ENCODE measurements at regions not wholly inside any gene's neighbourhood (a gene's known extent, or its start where the extent isn't known, plus 50 kb on each side); places are given as distances from the start of the nearest gene placed in this dataset.

DNA sequence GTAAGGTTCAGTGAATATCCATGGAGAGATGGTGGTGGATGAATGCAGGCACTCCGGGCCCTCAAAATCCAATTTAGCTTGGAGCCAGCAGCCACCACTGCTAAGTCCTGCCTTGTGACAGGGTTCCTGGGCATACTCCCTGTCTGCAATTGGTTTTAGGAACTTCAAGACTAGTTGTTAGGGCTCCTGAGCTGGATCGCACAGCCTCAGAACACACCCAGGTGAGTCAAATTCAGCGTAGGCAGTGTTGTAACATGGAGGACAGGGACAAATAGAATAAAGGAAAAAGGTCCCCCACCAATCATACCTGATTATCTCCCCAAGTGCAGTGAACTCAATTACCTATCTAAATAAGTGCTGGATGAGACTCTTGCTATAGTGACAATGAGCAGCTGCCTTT is 74.6 kb downstream of the PERP start:
- H3K27me3 ChIP-seq (ENCODE audit: insufficient read depth, poor library complexity, severe bottlenecking): no peaks in the 10 kb centered on the region
- H3K27ac ChIP-seq (replicated peaks): no peak overlapping the region
- no peak overlapping the region for H3K4me3 ChIP-seq (replicated peaks; ENCODE audit: insufficient read depth, low read length)
- TF ChIP-seq, protein P1, sequence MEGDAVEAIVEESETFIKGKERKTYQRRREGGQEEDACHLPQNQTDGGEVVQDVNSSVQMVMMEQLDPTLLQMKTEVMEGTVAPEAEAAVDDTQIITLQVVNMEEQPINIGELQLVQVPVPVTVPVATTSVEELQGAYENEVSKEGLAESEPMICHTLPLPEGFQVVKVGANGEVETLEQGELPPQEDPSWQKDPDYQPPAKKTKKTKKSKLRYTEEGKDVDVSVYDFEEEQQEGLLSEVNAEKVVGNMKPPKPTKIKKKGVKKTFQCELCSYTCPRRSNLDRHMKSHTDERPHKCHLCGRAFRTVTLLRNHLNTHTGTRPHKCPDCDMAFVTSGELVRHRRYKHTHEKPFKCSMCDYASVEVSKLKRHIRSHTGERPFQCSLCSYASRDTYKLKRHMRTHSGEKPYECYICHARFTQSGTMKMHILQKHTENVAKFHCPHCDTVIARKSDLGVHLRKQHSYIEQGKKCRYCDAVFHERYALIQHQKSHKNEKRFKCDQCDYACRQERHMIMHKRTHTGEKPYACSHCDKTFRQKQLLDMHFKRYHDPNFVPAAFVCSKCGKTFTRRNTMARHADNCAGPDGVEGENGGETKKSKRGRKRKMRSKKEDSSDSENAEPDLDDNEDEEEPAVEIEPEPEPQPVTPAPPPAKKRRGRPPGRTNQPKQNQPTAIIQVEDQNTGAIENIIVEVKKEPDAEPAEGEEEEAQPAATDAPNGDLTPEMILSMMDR (IDR thresholded peaks at IDR 0.05; ENCODE audit: insufficient read depth, low read length): no peak
- TF ChIP-seq GABPA (IDR thresholded peaks at IDR 0.05; ENCODE audit: low read depth) (no peak), SPI1 (IDR thresholded peaks at IDR 0.05; ENCODE audit: borderline replicate concordance, low read depth) (no peak), POLR2AphosphoS5 (IDR thresholded peaks at IDR 0.05; ENCODE audit: low read depth) (no peak), REST (IDR thresholded peaks at IDR 0.05; ENCODE audit: insufficient replicate concordance, low read depth) (no peak)
- no peak for DNase-seq (ENCODE audit: low read depth in 1 of 2, low spot score in 1 of 2)

DNA sequence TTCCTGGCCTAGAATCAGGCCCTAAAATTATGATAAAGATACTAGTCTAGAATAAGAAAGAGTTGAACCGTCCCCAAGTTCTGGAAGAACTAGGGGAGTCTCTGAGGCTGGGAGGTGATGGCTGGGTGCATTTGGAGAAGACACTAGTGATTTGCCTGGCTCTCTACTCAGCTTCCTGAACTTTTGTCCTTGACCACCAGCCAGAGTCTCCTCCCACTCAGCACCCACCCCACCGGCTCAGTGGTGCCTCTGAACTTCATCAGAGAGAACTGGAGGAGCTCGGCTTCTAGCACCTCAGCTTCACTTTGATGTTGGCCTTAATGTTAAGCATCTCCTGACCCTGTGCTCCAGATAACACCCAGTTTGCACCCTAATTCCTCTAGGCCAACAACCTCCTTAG is 73.0 kb downstream of the PERP start:
- no peak for DNase-seq (ENCODE audit: low read depth in 1 of 2, low spot score in 1 of 2)

DNA sequence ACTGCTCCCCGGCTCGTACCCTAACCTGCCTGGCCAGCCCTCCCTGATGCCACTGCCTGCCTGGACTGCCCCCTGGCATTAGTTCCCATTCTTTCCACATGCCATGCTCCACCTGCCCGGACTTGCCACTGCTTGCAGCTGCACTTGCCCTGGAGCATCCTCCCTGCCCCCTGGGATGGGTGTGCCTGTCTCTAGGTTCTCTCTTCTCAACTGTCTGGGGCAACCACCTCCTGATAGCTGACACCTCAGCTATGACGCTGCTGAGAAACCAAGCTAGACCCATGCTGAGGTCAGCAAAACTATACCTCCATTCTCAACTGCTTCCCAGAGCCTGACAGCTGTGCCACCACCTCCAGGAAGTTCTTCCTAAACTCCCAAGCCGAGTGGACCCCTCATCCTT is 72.1 kb downstream of the PERP start:
- TF ChIP-seq GABPA (IDR thresholded peaks at IDR 0.05; ENCODE audit: low read depth) (no peak), SPI1 (IDR thresholded peaks at IDR 0.05; ENCODE audit: borderline replicate concordance, low read depth) (no peak), POLR2AphosphoS5 (IDR thresholded peaks at IDR 0.05; ENCODE audit: low read depth) (no peak), REST (IDR thresholded peaks at IDR 0.05; ENCODE audit: insufficient replicate concordance, low read depth) (no peak)
- TF ChIP-seq, protein P1 (IDR thresholded peaks at IDR 0.05; ENCODE audit: insufficient read depth, low read length): no peak
- H3K27me3 ChIP-seq (ENCODE audit: insufficient read depth, poor library complexity, severe bottlenecking): no peaks in the 10 kb centered on the region
- DNase-seq (ENCODE audit: low read depth in 1 of 2, low spot score in 1 of 2): no peak
- H3K4me3 ChIP-seq (replicated peaks; ENCODE audit: insufficient read depth, low read length): no peak overlapping the region
- H3K27ac ChIP-seq (replicated peaks): no peak overlapping the region

More for the DNA sequence above, 73.0 kb downstream of the PERP start:
- Histone ChIP-seq H3K27ac (replicated peaks) (no peak overlapping the region), H3K4me3 (replicated peaks; ENCODE audit: insufficient read depth, low read length) (no peak overlapping the region), H3K27me3 (ENCODE audit: insufficient read depth, poor library complexity, severe bottlenecking) (no peaks in the 10 kb centered on the region)
- TF ChIP-seq, protein P1 (IDR thresholded peaks at IDR 0.05; ENCODE audit: insufficient read depth, low read length): no peak
- no peak for TF ChIP-seq GABPA (IDR thresholded peaks at IDR 0.05; ENCODE audit: low read depth)
- no peak for TF ChIP-seq REST (IDR thresholded peaks at IDR 0.05; ENCODE audit: insufficient replicate concordance, low read depth)
